Nephron progenitor cell (in vitro differentiated cells): ENCODE measurements at regions not wholly inside any gene's neighbourhood (a gene's known extent, or its start where the extent isn't known, plus 50 kb on each side); places are given as distances from the start of the nearest gene placed in this dataset.
"Not testable (repeated sequence)": the region's sequence is repeated elsewhere in the genome, so short reads cannot be mapped to it uniquely, and the experiment has no call there.

Source experiments
- DNase-seq: peaks from one replicate; pipeline ENCODE4 v3.0.0; 2021
- H3K27ac Mint-ChIP-seq: 2 replicates; pipeline ENCODE4 v1.8.0; 2021; ENCODE audit warnings: mild to moderate bottlenecking, moderate library complexity, mixed read lengths
- H3K27me3 Mint-ChIP-seq: 2 replicates; pipeline ENCODE4 v1.8.0; 2021; ENCODE audit warnings: mild to moderate bottlenecking, low read depth, mixed read lengths; ENCODE audit not compliant: poor library complexity
- H3K36me3 Mint-ChIP-seq: 2 replicates; pipeline ENCODE4 v1.8.0; 2021; ENCODE audit warnings: low read depth, mixed read lengths
- H3K4me1 Mint-ChIP-seq: 2 replicates; pipeline ENCODE4 v1.8.0; 2021; ENCODE audit warnings: mixed read lengths
- H3K4me3 Mint-ChIP-seq: 2 replicates; pipeline ENCODE4 v1.8.0; 2021; ENCODE audit warnings: mild to moderate bottlenecking, moderate library complexity, mixed read lengths
- H3K9me3 Mint-ChIP-seq: 2 replicates; pipeline ENCODE4 v1.8.0; 2021; ENCODE audit warnings: mild to moderate bottlenecking, moderate library complexity, mixed read lengths
- TF ChIP-seq, protein P1 (sequence below): fragments of 200-600 bp; sonication (generic); IDR thresholded peaks from 2 replicates; pipeline ENCODE4 v1.5.0; 2021; ENCODE audit warnings: antibody characterized with exemption

- H3K4me3 Mint-ChIP-seq, result no peak overlapping the region
- TF ChIP-seq, protein P1, sequence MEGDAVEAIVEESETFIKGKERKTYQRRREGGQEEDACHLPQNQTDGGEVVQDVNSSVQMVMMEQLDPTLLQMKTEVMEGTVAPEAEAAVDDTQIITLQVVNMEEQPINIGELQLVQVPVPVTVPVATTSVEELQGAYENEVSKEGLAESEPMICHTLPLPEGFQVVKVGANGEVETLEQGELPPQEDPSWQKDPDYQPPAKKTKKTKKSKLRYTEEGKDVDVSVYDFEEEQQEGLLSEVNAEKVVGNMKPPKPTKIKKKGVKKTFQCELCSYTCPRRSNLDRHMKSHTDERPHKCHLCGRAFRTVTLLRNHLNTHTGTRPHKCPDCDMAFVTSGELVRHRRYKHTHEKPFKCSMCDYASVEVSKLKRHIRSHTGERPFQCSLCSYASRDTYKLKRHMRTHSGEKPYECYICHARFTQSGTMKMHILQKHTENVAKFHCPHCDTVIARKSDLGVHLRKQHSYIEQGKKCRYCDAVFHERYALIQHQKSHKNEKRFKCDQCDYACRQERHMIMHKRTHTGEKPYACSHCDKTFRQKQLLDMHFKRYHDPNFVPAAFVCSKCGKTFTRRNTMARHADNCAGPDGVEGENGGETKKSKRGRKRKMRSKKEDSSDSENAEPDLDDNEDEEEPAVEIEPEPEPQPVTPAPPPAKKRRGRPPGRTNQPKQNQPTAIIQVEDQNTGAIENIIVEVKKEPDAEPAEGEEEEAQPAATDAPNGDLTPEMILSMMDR, result peak; percentile 61
- H3K27me3 Mint-ChIP-seq, result no peaks in the 10 kb centered on the region
- H3K4me1 Mint-ChIP-seq, result no peaks in the 10 kb centered on the region
- peak; percentile 15 for DNase-seq
- peaks cover under 1% of the 10 kb centered on the region for H3K9me3 Mint-ChIP-seq
- no peak overlapping the region for H3K27ac Mint-ChIP-seq
- H3K36me3 Mint-ChIP-seq, result no peaks in the 10 kb centered on the region
Observed at GRCh38 chrX:137926090-137926489, 360.2 kb downstream of the ZIC3 start.

- H3K9me3 Mint-ChIP-seq, result peaks cover 33% of the 10 kb centered on the region
- TF ChIP-seq, protein P1, result no peak
- H3K4me1 Mint-ChIP-seq, result no peaks in the 10 kb centered on the region
- no peak overlapping the region for H3K4me3 Mint-ChIP-seq
- no peak for DNase-seq
- H3K27ac Mint-ChIP-seq, result no peak overlapping the region
- peaks cover 8% of the 10 kb centered on the region for H3K36me3 Mint-ChIP-seq
- H3K27me3 Mint-ChIP-seq, result peaks cover 4% of the 10 kb centered on the region
Observed at GRCh38 chrX:137929951-137930350, 364.0 kb downstream of the ZIC3 start.

- Mint-ChIP-seq H3K27ac (no peak overlapping the region), H3K36me3 (peaks cover 12% of the 10 kb centered on the region), H3K4me3 (no peak overlapping the region), H3K9me3 (peaks cover 37% of the 10 kb centered on the region), H3K4me1 (no peaks in the 10 kb centered on the region), H3K27me3 (peaks cover 4% of the 10 kb centered on the region)
- no peak for DNase-seq
- TF ChIP-seq, protein P1, result no peak
Observed at GRCh38 chrX:137930533-137930932, 364.6 kb downstream of the ZIC3 start.

- H3K27me3 Mint-ChIP-seq, H3K27ac Mint-ChIP-seq, H3K4me1 Mint-ChIP-seq, DNase-seq, H3K4me3 Mint-ChIP-seq: not testable (repeated sequence)
- H3K36me3 Mint-ChIP-seq, result peaks cover 17% of the 10 kb centered on the region
- H3K9me3 Mint-ChIP-seq, result peaks cover 60% of the 10 kb centered on the region
Observed at GRCh38 chrX:137934214-137934613, 368.3 kb downstream of the ZIC3 start.

- H3K4me3 Mint-ChIP-seq, H3K27ac Mint-ChIP-seq, H3K27me3 Mint-ChIP-seq, H3K4me1 Mint-ChIP-seq, DNase-seq: not testable (repeated sequence)
- Mint-ChIP-seq H3K9me3 (peaks cover 66% of the 10 kb centered on the region), H3K36me3 (peaks cover 17% of the 10 kb centered on the region)
Observed at GRCh38 chrX:137934887-137935286, 369.0 kb downstream of the ZIC3 start.

GRCh38 chrX:137945470-137945869, 379.5 kb downstream of the ZIC3 start:
- Mint-ChIP-seq H3K4me1 (no peaks in the 10 kb centered on the region), H3K27me3 (no peaks in the 10 kb centered on the region), H3K27ac (no peak overlapping the region), H3K9me3 (peaks cover 42% of the 10 kb centered on the region), H3K4me3 (no peak overlapping the region), H3K36me3 (peaks cover 5% of the 10 kb centered on the region)
- TF ChIP-seq, protein P1, result no peak
- no peak for DNase-seq

GRCh38 chrX:137969191-137969590, 403.3 kb downstream of the ZIC3 start:
- peaks cover 2% of the 10 kb centered on the region for H3K27me3 Mint-ChIP-seq
- H3K9me3 Mint-ChIP-seq, result peaks cover 51% of the 10 kb centered on the region
- H3K4me1 Mint-ChIP-seq, result no peaks in the 10 kb centered on the region
- no peak overlapping the region for H3K4me3 Mint-ChIP-seq
- H3K36me3 Mint-ChIP-seq, result no peaks in the 10 kb centered on the region
- DNase-seq, result no peak
- H3K27ac Mint-ChIP-seq, result no peak overlapping the region
- TF ChIP-seq, protein P1, result no peak
